ENCODE measurements at regions not wholly inside any gene's neighbourhood (a gene's known extent, or its start where the extent isn't known, plus 50 kb on each side); places are given as distances from the start of the nearest gene placed in this dataset.

DNA sequence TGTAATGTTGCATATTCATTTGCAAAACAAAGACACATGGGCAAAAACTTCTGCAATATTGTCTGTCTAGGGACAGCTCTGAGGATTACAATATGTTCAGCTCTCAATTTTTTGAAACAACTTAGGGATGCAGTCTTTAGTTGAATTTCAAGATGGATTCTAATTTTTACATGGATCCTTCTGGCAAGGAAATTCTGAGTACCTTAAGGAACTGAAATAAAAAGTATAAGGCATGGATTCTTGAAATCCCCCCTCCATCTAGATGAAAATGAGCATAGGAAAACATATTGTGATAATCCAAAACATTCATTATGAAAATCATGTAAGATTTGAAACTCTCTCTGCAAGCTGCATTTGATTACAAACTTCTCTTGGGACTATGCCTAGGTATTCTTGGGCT is 568.6 kb downstream of the CETN3 start:
- TF ChIP-seq, protein P1, sequence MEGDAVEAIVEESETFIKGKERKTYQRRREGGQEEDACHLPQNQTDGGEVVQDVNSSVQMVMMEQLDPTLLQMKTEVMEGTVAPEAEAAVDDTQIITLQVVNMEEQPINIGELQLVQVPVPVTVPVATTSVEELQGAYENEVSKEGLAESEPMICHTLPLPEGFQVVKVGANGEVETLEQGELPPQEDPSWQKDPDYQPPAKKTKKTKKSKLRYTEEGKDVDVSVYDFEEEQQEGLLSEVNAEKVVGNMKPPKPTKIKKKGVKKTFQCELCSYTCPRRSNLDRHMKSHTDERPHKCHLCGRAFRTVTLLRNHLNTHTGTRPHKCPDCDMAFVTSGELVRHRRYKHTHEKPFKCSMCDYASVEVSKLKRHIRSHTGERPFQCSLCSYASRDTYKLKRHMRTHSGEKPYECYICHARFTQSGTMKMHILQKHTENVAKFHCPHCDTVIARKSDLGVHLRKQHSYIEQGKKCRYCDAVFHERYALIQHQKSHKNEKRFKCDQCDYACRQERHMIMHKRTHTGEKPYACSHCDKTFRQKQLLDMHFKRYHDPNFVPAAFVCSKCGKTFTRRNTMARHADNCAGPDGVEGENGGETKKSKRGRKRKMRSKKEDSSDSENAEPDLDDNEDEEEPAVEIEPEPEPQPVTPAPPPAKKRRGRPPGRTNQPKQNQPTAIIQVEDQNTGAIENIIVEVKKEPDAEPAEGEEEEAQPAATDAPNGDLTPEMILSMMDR (IDR thresholded peaks at IDR 0.05) = no peak
- TF ChIP-seq POLR2A (IDR thresholded peaks at IDR 0.05) = no peak
